B cell (primary cell): ENCODE measurements at regions not wholly inside any gene's neighbourhood (a gene's known extent, or its start where the extent isn't known, plus 50 kb on each side); places are given as distances from the start of the nearest gene placed in this dataset.

Experiments
- ATAC-seq: fragments of 200-7000 bp; cut with Tn5 transposase; one replicate; pipeline ENCODE4 v1.10.0; 2021; ENCODE audit warnings: low read depth, mild to moderate bottlenecking, moderate number of reproducible peaks, moderate library complexity
- CTCF ChIA-PET: fragments of 350-600 bp; sonication (Branson Sonifier 250); formaldehyde crosslinking; loops from one replicate; lab custom pipeline; 2021; ENCODE audit warnings: antibody characterized with exemption, inconsistent platforms; lab: Charles Lee
- POLR2A ChIA-PET: fragments of 350-600 bp; sonication (Branson Sonifier 250); formaldehyde crosslinking; loops from one replicate; lab custom pipeline; 2021; ENCODE audit warnings: antibody characterized with exemption; lab: Charles Lee
- DNase-seq: peaks from one replicate; pipeline ENCODE4 v3.0.0; 2013
- H2AFZ ChIP-seq: 2 replicates; pipeline ENCODE4 v1.6.1; 2012; ENCODE audit warnings: mild to moderate bottlenecking, low read depth, low read length; ENCODE audit not compliant: insufficient read depth, poor library complexity, severe bottlenecking
- H3K27ac ChIP-seq, 2 donors: 1 replicate in 1 of 2; 2 replicates in 1 of 2; pipeline ENCODE4 v1.5.1; 2012 to 2013; ENCODE audit warnings: low read length in 2 of 2, mild to moderate bottlenecking in 2 of 2, moderate library complexity in 1 of 2
- H3K27me3 ChIP-seq, 4 experiments: fragments of 200-600 bp in 1 of 4; sonication (generic) in 1 of 4; replicated peaks in 1 of 4; 1 replicate in 2 of 4; 2 replicates in 2 of 4; pipeline versions ENCODE4 v1.6.1 to v1.7.0; 2013 to 2016; ENCODE audit warnings: low read length in 3 of 4, mild to moderate bottlenecking in 2 of 4, mixed read lengths in 1 of 4, moderate library complexity in 1 of 4; ENCODE audit not compliant: insufficient read depth in 4 of 4, control insufficient read depth in 3 of 4; ENCODE audit errors: control extremely low read depth in 1 of 4
- H3K36me3 ChIP-seq, 2 experiments: replicated peaks in 1 of 2; 1 replicate in 1 of 2; 2 replicates in 1 of 2; pipeline versions ENCODE4 v1.6.1 to v1.7.1; 2013; ENCODE audit warnings: low read length in 1 of 2; ENCODE audit not compliant: insufficient read depth in 2 of 2, control insufficient read depth in 1 of 2; ENCODE audit errors: control extremely low read depth in 1 of 2, extremely low read depth in 1 of 2
- H3K4me1 ChIP-seq, 2 donors: fragments of 200-600 bp in 1 of 2; sonication (generic) in 1 of 2; 1 replicate in 1 of 2; 2 replicates in 1 of 2; pipeline versions ENCODE4 v1.5.1 to v1.6.1; 2013 to 2017; ENCODE audit warnings: low read length in 2 of 2; ENCODE audit not compliant: control insufficient read depth in 2 of 2, insufficient read depth in 2 of 2
- H3K4me2 ChIP-seq: replicated peaks from 2 replicates; pipeline ENCODE3; 2012; ENCODE audit warnings: mild to moderate bottlenecking, low read depth, low read length; ENCODE audit not compliant: poor library complexity, severe bottlenecking
- H3K4me3 ChIP-seq, 5 experiments: fragments of 200-600 bp in 1 of 5; sonication (generic) in 1 of 5; 1 replicate in 3 of 5; 2 replicates in 2 of 5; pipeline versions ENCODE4 v1.5.1 to v1.7.0; 2011 to 2016; ENCODE audit warnings: low read length in 4 of 5, mild to moderate bottlenecking in 4 of 5, low read depth in 2 of 5, control low read depth in 1 of 5, moderate library complexity in 1 of 5; ENCODE audit not compliant: insufficient read depth in 1 of 5; ENCODE audit errors: control extremely low read depth in 1 of 5, extremely low read depth in 1 of 5
- H3K79me2 ChIP-seq: fragments of 200-600 bp; sonication (generic); one replicate; pipeline ENCODE4 v1.6.0; 2016; ENCODE audit warnings: low read length; ENCODE audit not compliant: control insufficient read depth, insufficient read depth
- H3K9ac ChIP-seq: fragments of 200-600 bp; sonication (generic); 2 replicates; pipeline ENCODE4 v1.6.1; 2017; ENCODE audit warnings: mild to moderate bottlenecking, low read length, moderate library complexity
- H3K9me3 ChIP-seq, 3 donors: one replicate each; pipeline versions ENCODE4 v1.6.1 to v1.7.1; 2013; ENCODE audit warnings: low read length in 2 of 3; ENCODE audit not compliant: control insufficient read depth in 2 of 3, insufficient read depth in 1 of 3; ENCODE audit errors: control extremely low read depth in 1 of 3
- H4K20me1 ChIP-seq: 2 replicates; pipeline ENCODE4 v1.6.0; 2012; ENCODE audit warnings: mild to moderate bottlenecking, low read length; ENCODE audit not compliant: insufficient read depth, control insufficient read depth, poor library complexity, severe bottlenecking
- H3K27ac Mint-ChIP-seq: one replicate; pipeline ENCODE4 v1.8.0; 2021; ENCODE audit warnings: mixed read lengths
- H3K27me3 Mint-ChIP-seq: one replicate; pipeline ENCODE4 v1.8.0; 2021; ENCODE audit warnings: mixed read lengths
- H3K4me1 Mint-ChIP-seq: one replicate; pipeline ENCODE4 v1.8.0; 2021; ENCODE audit warnings: mixed read lengths
- H3K4me3 Mint-ChIP-seq: one replicate; pipeline ENCODE4 v1.8.0; 2021; ENCODE audit warnings: mixed read lengths
- H3K9me3 Mint-ChIP-seq: one replicate; pipeline ENCODE4 v1.8.0; 2022; ENCODE audit warnings: mixed read lengths; ENCODE audit not compliant: insufficient read depth
- EZH2 ChIP-seq: IDR thresholded peaks from 2 replicates; pipeline ENCODE4 v1.6.1; 2012; ENCODE audit warnings: borderline replicate concordance, low read depth, mild to moderate bottlenecking, moderate library complexity, low read length; ENCODE audit not compliant: insufficient read depth, poor library complexity, severe bottlenecking
- WGBS: methylation state at CpG from one replicate; pipeline ENCODE4 v1.1.5; 2013; ENCODE audit warnings: missing lambda C conversion rate; ENCODE audit not compliant: insufficient coverage; 5-methylcytosine and 5-hydroxymethylcytosine counted together
- intact Hi-C: fragments of 100-400 bp; cut with micrococcal nuclease; formaldehyde crosslinking; loops from one replicate; pipeline ENCODE4 v1.10.0; 2022
- TF ChIP-seq, protein P1 (sequence below): fragments of 200-600 bp; IDR thresholded peaks from one replicate; pipeline ENCODE4 v1.8.0; 2022; ENCODE audit warnings: antibody characterized with exemption, mild to moderate bottlenecking

DNA sequence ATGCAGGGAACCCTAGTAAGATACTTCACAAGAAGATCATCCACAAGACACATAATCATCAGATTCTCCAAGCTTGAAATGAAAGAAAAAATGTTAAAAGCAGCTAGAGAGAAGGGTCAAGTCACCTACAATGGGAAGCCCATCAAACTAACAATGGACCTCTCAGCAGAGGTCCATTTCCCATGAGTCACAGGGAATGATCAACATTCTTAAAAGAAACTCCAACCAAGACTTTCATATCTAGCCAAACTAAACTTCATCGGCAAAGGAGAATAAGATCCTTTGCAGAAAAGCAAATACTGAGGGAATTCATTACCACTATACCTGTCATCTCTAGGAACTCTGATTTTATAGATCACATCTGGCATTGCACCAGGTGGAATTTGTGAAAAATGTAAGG lies 52.9 kb upstream of the SPATA31E1 start:
- TF ChIP-seq, protein P1, sequence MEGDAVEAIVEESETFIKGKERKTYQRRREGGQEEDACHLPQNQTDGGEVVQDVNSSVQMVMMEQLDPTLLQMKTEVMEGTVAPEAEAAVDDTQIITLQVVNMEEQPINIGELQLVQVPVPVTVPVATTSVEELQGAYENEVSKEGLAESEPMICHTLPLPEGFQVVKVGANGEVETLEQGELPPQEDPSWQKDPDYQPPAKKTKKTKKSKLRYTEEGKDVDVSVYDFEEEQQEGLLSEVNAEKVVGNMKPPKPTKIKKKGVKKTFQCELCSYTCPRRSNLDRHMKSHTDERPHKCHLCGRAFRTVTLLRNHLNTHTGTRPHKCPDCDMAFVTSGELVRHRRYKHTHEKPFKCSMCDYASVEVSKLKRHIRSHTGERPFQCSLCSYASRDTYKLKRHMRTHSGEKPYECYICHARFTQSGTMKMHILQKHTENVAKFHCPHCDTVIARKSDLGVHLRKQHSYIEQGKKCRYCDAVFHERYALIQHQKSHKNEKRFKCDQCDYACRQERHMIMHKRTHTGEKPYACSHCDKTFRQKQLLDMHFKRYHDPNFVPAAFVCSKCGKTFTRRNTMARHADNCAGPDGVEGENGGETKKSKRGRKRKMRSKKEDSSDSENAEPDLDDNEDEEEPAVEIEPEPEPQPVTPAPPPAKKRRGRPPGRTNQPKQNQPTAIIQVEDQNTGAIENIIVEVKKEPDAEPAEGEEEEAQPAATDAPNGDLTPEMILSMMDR = no peak
- no peak for TF ChIP-seq EZH2
- no peak overlapping the region for H2AFZ ChIP-seq

DNA sequence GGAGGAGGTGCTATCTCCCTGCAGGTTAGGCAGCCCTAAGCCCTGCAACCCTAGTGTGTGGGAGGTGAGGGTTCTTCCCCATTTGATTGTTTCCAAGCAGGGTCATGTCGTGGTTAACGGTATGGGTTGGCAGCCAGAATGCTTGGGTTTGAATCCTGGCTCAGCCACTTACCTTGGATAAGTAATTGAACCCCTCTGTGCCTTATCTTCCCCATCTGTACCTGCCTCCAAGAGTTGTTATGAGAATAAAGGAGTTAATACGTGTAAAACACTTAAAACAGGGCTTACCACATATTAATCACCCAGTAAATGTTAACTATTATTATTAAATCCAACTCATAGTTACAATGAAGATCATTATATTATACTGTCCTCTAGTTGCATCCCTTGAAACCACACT lies 52.2 kb upstream of the SPATA31E1 start:
- no peak overlapping the region for H3K4me2 ChIP-seq
- no peaks in the 10 kb centered on the region for H3K9me3 Mint-ChIP-seq
- H3K9me3 ChIP-seq = peaks cover 0 to 8% (median 0%) of the 10 kb centered on the region in 3 donors
- no peak overlapping the region for H3K9ac ChIP-seq
- ChIA-PET POLR2A (no interaction called here), CTCF (no interaction called here)
- ATAC-seq (no peak), DNase-seq (no peak)
- H4K20me1 ChIP-seq = no peaks in the 10 kb centered on the region
- no peaks in the 10 kb centered on the region for H3K27me3 ChIP-seq
- intact Hi-C loops = no loop called here
- no peak overlapping the region for H3K4me3 Mint-ChIP-seq
- H3K36me3 ChIP-seq = no peaks in the 10 kb centered on the region
- H2AFZ ChIP-seq = no peak overlapping the region
- no peak overlapping the region for H3K27ac Mint-ChIP-seq
- TF ChIP-seq, protein P1 = no peak
- no peak for TF ChIP-seq EZH2
- no peak overlapping the region for H3K27ac ChIP-seq
- WGBS = no CpG with 5 or more reads among the region's 3 CpGs
- no peak overlapping the region for H3K4me3 ChIP-seq
- no peaks in the 10 kb centered on the region for H3K4me1 Mint-ChIP-seq
- H3K4me1 ChIP-seq = no peaks in the 10 kb centered on the region
- H3K79me2 ChIP-seq = no peaks in the 10 kb centered on the region
- H3K27me3 Mint-ChIP-seq = peaks cover 5% of the 10 kb centered on the region

More for the DNA sequence above, 52.9 kb upstream of the SPATA31E1 start:
- Mint-ChIP-seq H3K9me3 (no peaks in the 10 kb centered on the region), H3K27me3 (peaks cover 5% of the 10 kb centered on the region), H3K27ac (no peak overlapping the region), H3K4me3 (no peak overlapping the region), H3K4me1 (no peaks in the 10 kb centered on the region)
- H3K4me1 ChIP-seq = no peaks in the 10 kb centered on the region
- H4K20me1 ChIP-seq = no peaks in the 10 kb centered on the region
- no peaks in the 10 kb centered on the region for H3K36me3 ChIP-seq
- DNase-seq = no peak
- ATAC-seq = no peak
- no peak overlapping the region for H3K4me2 ChIP-seq
- intact Hi-C loops = no loop called here
- H3K9ac ChIP-seq = no peak overlapping the region
- peaks cover 0 to 11% (median 0%) of the 10 kb centered on the region in 3 donors for H3K9me3 ChIP-seq
- no peak overlapping the region for H3K4me3 ChIP-seq
- POLR2A ChIA-PET = no interaction called here
- H3K27ac ChIP-seq = no peak overlapping the region
- H3K79me2 ChIP-seq = no peaks in the 10 kb centered on the region
- CTCF ChIA-PET = no interaction called here
- WGBS = 100% methylated on average over 1 of the region's 1 CpG
- H3K27me3 ChIP-seq = no peaks in the 10 kb centered on the region
